Stimulated activated CD8-positive, alpha-beta memory T cell treated with anti-CD3 and anti-CD28 coated beads, Interleukin-7, amount 100 ng/mL, for 48 hours (primary cell): ENCODE measurements at regions not wholly inside any gene's neighbourhood (a gene's known extent, or its start where the extent isn't known, plus 50 kb on each side); places are given as distances from the start of the nearest gene placed in this dataset.
"Not testable (repeated sequence)": the region's sequence is repeated elsewhere in the genome, so short reads cannot be mapped to it uniquely, and the experiment has no call there.

ENCODE experiments used
- DNase-seq, 2 donors: peaks; one replicate each; pipeline ENCODE4 v3.0.0-alpha.2; 2020; ENCODE audit warnings: low read depth in 1 of 2; ENCODE audit errors: extremely low read depth in 1 of 2

- not testable (repeated sequence) for DNase-seq
Observed at GRCh38 chr6:27633221-27633688, 160.3 kb upstream of the ZNF184 start.

DNA sequence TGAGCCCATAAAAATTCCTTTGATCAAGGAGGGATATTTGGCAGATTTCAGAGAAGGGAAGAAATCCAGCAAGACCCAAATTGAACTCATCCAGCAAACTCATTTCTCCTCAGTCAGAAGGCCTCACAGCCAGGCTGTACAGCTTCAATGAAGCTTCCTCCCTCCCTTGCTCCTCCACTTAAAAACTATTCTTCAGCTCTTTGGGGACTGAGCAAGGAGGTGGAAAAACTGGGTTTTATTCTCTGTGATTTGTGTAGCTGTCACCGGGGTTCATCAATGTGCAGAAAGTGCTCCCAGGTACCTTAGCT lies 158.7 kb upstream of the ZNF184 start:
- no peak for DNase-seq

GRCh38 chr6:27630727-27631608 lies 158.1 kb upstream of the ZNF184 start:
- DNase-seq: peak; percentile 39 to 56

DNA sequence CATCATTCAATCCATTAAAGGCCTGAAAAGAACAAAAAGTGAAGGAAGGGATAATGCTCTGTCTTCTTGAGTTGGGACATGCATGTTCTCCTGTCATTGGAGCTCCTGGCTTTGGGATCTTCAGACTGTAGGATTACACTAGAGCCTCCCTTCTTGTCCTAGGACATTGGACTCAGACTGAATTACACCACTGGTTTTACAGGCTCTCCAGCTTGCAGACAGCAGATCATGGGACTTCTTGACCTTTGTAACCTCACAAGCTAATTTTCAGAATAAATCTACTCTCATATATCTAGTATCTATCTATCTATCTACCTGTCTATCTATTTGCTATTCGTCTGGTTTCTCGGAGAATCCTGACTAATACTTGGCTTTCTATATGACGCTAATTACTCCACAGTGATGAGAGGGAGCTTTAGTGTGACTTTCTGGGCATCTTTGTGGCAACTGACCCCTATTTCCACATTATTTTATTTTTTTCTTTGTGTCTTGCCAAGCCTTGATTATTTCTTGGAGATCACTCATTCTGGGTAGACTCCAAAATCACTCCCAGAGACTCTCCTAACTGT lies 151.9 kb upstream of the ZNF184 start:
- no peak for DNase-seq

GRCh38 chr6:27623103-27623502 lies 150.2 kb upstream of the ZNF184 start:
- DNase-seq: no peak

- DNase-seq: no peak
Observed at GRCh38 chr6:27619436-27619835, 146.5 kb upstream of the ZNF184 start.

- DNase-seq: no peak
Observed at GRCh38 chr6:27617700-27618689, 145.1 kb upstream of the ZNF184 start.

- DNase-seq: no peak
Observed at GRCh38 chr6:27617046-27617687, 144.3 kb upstream of the ZNF184 start.

DNA sequence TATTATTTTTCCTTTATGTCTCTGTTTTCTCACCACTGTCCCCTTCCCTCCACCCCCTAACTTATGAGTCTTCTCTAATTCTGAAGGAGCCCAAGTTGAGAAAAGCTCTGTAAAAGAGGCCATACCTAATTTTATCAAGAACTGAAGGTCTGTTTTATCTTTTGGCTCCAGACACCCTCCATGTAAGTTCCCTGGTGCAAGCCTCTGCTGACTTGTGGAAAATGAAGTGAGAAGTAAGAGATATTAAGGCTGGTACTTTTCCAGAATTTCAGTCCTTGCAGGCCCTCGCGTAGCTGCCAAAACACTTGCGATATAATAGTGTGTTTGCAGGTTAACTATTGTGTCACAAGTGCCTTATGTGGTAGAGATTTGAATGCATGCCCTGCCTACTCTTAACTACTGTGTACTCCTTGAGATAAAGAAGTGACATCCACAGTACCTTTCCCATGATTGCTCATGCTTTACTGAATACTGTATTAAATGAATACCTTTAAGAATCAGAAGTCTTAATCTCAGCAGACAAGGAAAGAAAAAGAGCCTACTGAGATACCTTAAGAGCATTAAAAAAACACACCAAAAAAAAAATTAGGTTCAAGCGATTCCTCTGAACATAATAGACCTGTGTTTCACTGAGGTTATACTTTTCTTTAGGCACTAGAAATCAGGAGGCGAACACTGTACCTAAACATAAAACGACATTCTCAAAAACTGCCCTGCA lies 143.6 kb upstream of the ZNF184 start:
- no peak for DNase-seq

- no peak for DNase-seq
Observed at GRCh38 chr6:27611451-27611850, 138.5 kb upstream of the ZNF184 start.

- no peak for DNase-seq
Observed at GRCh38 chr6:27608916-27609883, 136.3 kb upstream of the ZNF184 start.

- DNase-seq: no peak
Observed at GRCh38 chr6:27605401-27606342, 132.8 kb upstream of the ZNF184 start.

DNA sequence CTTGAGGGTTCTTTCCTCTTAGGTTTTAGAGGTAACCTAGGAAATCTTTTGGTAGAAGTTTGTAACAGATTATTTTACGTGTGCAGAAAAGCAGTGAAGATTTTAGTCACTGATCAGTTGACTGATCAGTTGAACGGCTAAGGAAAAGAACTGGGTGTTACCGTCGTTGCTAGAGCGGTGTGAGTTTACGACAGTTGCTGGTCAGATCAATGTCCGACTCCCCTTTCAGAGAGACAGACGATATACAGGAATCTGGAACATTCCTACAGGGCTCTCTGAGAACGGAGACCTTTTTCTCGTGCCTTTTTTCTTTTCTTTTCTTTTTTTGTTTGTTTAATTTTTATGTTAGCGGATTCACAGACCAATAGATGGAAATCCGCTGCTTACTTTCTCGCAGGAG lies 132.1 kb upstream of the ZNF184 start:
- no peak for DNase-seq

DNA sequence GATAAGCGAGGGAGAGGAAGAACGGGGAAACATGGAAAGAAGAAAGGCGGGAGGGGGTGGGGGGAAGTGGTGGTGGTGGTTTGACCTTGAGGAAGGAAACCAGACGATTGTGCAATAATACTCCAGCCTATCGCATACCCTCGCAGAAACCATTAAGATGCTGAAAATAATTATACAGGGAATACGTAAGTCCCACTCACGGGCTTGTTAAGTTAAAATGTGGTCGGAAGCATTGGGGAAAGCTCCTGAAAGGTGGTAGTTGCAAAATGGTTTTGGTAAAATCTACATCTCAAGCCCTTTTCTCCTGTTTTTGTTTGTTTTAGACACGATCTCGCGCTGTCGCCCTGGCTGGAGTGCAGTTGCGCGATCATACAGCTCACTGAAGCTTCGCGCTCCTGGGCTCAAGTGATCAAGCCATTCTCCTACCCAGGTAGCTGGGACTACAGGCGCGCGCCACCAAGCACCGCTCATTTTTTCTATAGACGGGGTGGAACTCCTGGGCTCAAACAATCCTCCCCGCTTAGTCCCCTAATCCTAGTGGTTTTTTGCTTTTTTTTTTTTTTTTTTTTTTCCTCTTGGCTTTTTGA lies 128.9 kb upstream of the ZNF184 start:
- no peak for DNase-seq

DNA sequence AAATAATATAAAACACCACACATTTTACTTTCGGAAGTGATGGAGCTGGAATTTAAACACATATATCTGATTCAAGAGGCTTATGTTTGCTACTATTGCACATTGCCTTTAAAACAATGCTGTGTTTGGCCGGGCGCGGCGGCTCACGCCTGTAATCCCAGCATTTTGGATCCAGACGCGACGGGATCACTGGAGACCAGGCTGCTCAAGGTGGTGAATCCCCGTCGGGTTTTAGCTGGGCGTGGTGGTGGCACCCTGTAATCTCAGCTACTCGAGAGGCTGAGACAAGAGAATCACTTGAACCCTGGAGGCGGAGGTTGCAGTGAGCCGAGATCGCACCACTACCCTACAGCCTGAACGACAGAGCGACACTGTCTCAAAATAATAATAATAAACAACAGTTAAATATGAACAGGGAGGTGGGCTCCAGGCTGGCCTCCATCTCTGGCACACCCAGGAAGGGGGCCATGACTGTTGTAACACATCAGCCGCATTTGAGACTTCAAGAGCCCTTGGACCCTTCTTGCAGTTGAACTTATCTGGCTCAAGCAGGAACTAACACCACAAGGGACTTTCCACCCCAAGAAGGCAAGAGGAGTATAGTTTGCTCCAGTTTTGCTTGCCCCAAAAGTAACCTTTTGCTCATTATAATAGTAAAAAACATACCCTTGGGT lies 127.1 kb upstream of the ZNF184 start:
- DNase-seq: no peak

DNA sequence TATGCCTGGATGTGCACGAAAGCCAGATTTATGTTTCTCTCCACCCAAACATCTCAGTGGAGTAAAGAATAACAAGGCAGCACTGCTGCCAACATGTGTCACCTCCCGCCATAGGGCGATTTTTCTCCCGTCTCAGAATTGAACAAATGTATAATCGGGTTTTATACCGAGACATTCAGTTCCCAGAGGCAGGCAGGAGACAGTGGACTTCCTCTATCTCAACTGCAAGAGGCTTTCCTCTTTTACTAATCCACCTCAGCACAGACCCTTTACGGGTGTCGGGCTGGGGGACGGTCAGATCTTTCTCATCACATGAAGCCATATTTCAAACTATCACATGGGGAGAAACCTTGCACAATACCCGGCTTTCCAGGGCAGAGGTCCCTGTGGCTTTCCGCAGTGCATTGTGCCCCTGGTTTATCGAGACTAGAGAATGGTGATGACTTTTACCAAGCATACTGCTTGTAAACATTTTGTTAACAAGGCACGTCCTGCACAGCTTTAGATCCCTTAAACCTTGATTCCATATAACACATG lies 124.2 kb upstream of the ZNF184 start:
- not testable (repeated sequence) for DNase-seq

- no peak for DNase-seq
Observed at GRCh38 chr6:27593861-27594260, 121.0 kb upstream of the ZNF184 start.
